Hippocampal formation (tissue), 2 donors: ENCODE measurements at regions not wholly inside any gene's neighbourhood (a gene's known extent, or its start where the extent isn't known, plus 50 kb on each side); places are given as distances from the start of the nearest gene placed in this dataset.
"Not testable (repeated sequence)": the region's sequence is repeated elsewhere in the genome, so short reads cannot be mapped to it uniquely, and the experiment has no call there.

ENCODE experiments used
- DNase-seq, 2 donors: peaks; one replicate each; lab custom pipeline; 2025; lab: John Stamatoyannopoulos, UW

- no peak for DNase-seq
These were observed 818.2 kb downstream of the SATB2 start for GRCh38 chr2:198639580-198639979.

GRCh38 chr2:198638577-198638976 is 819.2 kb downstream of the SATB2 start:
- no peak for DNase-seq

GRCh38 chr2:198630384-198630783 is 826.0 kb downstream of the PLCL1 start:
- DNase-seq = no peak

- DNase-seq = no peak
These were observed 824.2 kb downstream of the PLCL1 start for GRCh38 chr2:198628596-198628995.

- no peak for DNase-seq
These were observed 818.8 kb downstream of the PLCL1 start for GRCh38 chr2:198622986-198623730.

GRCh38 chr2:198615972-198616371 is 811.6 kb downstream of the PLCL1 start:
- DNase-seq = no peak

- DNase-seq = no peak
These were observed 806.8 kb downstream of the PLCL1 start for GRCh38 chr2:198611201-198611600.

GRCh38 chr2:198604599-198604998 is 800.2 kb downstream of the PLCL1 start:
- DNase-seq = no peak

- not testable (repeated sequence) for DNase-seq
These were observed 798.6 kb downstream of the PLCL1 start for GRCh38 chr2:198602986-198603385.

- DNase-seq = no peak
These were observed 793.3 kb downstream of the PLCL1 start for GRCh38 chr2:198597648-198598047.

- DNase-seq = no peak
These were observed 792.6 kb downstream of the PLCL1 start for GRCh38 chr2:198596985-198597384.

- no peak for DNase-seq
These were observed 791.3 kb downstream of the PLCL1 start for GRCh38 chr2:198595721-198596120.

- DNase-seq = no peak
These were observed 787.2 kb downstream of the PLCL1 start for GRCh38 chr2:198591586-198591985.

GRCh38 chr2:198587741-198588140 is 783.3 kb downstream of the PLCL1 start:
- DNase-seq = no peak

- DNase-seq = no peak
These were observed 782.8 kb downstream of the PLCL1 start for GRCh38 chr2:198587240-198587639.

- no peak for DNase-seq
These were observed 767.0 kb downstream of the PLCL1 start for GRCh38 chr2:198571393-198571792.

GRCh38 chr2:198558176-198558575 is 753.8 kb downstream of the PLCL1 start:
- no peak for DNase-seq

GRCh38 chr2:198546122-198546521 is 741.7 kb downstream of the PLCL1 start:
- DNase-seq = no peak

- DNase-seq = no peak
These were observed 741.0 kb downstream of the PLCL1 start for GRCh38 chr2:198545411-198545810.

- DNase-seq = no peak
These were observed 740.1 kb downstream of the PLCL1 start for GRCh38 chr2:198544461-198544860.

GRCh38 chr2:198534756-198535155 is 730.4 kb downstream of the PLCL1 start:
- DNase-seq = no peak

GRCh38 chr2:198525211-198525969 is 721.0 kb downstream of the PLCL1 start:
- DNase-seq = no peak

GRCh38 chr2:198523710-198524109 is 719.3 kb downstream of the PLCL1 start:
- no peak for DNase-seq
